ENCODE measurements at regions not wholly inside any gene's neighbourhood (a gene's known extent, or its start where the extent isn't known, plus 50 kb on each side); places are given as distances from the start of the nearest gene placed in this dataset.

- DNase-seq (no peak), ATAC-seq (ENCODE audit: low read depth in 2 of 2) (no peak)
- H3K4me3 Mint-ChIP-seq, result no peak overlapping the region
- no peak overlapping the region for H3K27ac Mint-ChIP-seq
- no peaks in the 10 kb centered on the region for H3K4me1 Mint-ChIP-seq
- H3K9me3 Mint-ChIP-seq, result no peaks in the 10 kb centered on the region
- no peaks in the 10 kb centered on the region for H3K36me3 Mint-ChIP-seq
- peaks cover 0 to 3% (median 0%) of the 10 kb centered on the region in 3 donors for H3K27me3 Mint-ChIP-seq
Observed at GRCh38 chr11:92875473-92875872, 94.0 kb upstream of the MTNR1B start.

GRCh38 chr11:92879086-92879485, 90.4 kb upstream of the MTNR1B start:
- Mint-ChIP-seq H3K27ac (no peak overlapping the region), H3K4me3 (peak overlapping the region in 1 of 8 donors; percentile 31), H3K4me1 (no peaks in the 10 kb centered on the region), H3K27me3 (peaks cover 0 to 3% (median 0%) of the 10 kb centered on the region in 3 donors), H3K9me3 (no peaks in the 10 kb centered on the region), H3K36me3 (no peaks in the 10 kb centered on the region)
- ATAC-seq (ENCODE audit: low read depth in 2 of 2), result no peak
- no peak for DNase-seq

- no peak for ATAC-seq (ENCODE audit: low read depth in 2 of 2)
- no peaks in the 10 kb centered on the region for H3K36me3 Mint-ChIP-seq
Observed at GRCh38 chr11:92880381-92880780, 89.1 kb upstream of the MTNR1B start.

GRCh38 chr11:92881940-92882450, 87.5 kb upstream of the MTNR1B start:
- H3K9me3 Mint-ChIP-seq, result no peaks in the 10 kb centered on the region
- no peak for DNase-seq
- no peaks in the 10 kb centered on the region for H3K4me1 Mint-ChIP-seq
- ATAC-seq (ENCODE audit: low read depth in 2 of 2), result no peak
- H3K36me3 Mint-ChIP-seq, result no peaks in the 10 kb centered on the region
- no peak overlapping the region for H3K27ac Mint-ChIP-seq
- peaks cover 0 to 3% (median 0%) of the 10 kb centered on the region in 3 donors for H3K27me3 Mint-ChIP-seq
- no peak overlapping the region for H3K4me3 Mint-ChIP-seq

More at GRCh38 chr11:92880381-92880780, 89.1 kb upstream of the MTNR1B start:
- H3K9me3 Mint-ChIP-seq, result no peaks in the 10 kb centered on the region
- peaks cover 0 to 3% (median 0%) of the 10 kb centered on the region in 3 donors for H3K27me3 Mint-ChIP-seq
- DNase-seq, result no peak
- H3K27ac Mint-ChIP-seq, result no peak overlapping the region
- H3K4me3 Mint-ChIP-seq, result no peak overlapping the region
- no peaks in the 10 kb centered on the region for H3K4me1 Mint-ChIP-seq

- no peaks in the 10 kb centered on the region for H3K36me3 Mint-ChIP-seq
- ATAC-seq (ENCODE audit: low read depth in 2 of 2) (no peak), DNase-seq (no peak)
- H3K4me3 Mint-ChIP-seq, result no peak overlapping the region
- no peak overlapping the region for H3K27ac Mint-ChIP-seq
- H3K4me1 Mint-ChIP-seq, result no peaks in the 10 kb centered on the region
- H3K27me3 Mint-ChIP-seq, result peaks cover 0 to 3% (median 0%) of the 10 kb centered on the region in 3 donors
- H3K9me3 Mint-ChIP-seq, result no peaks in the 10 kb centered on the region
Observed at GRCh38 chr11:92882828-92883611, 86.4 kb upstream of the MTNR1B start.

- Mint-ChIP-seq H3K27ac (no peak overlapping the region), H3K36me3 (no peaks in the 10 kb centered on the region), H3K4me3 (no peak overlapping the region), H3K27me3 (no peaks in the 10 kb centered on the region), H3K4me1 (no peaks in the 10 kb centered on the region), H3K9me3 (no peaks in the 10 kb centered on the region)
- DNase-seq, result no peak
- ATAC-seq (ENCODE audit: low read depth in 2 of 2), result no peak
Observed at GRCh38 chr11:92885600-92885999, 83.9 kb upstream of the MTNR1B start.

- Mint-ChIP-seq H3K36me3 (no peaks in the 10 kb centered on the region), H3K27me3 (no peaks in the 10 kb centered on the region), H3K4me1 (no peaks in the 10 kb centered on the region), H3K9me3 (no peaks in the 10 kb centered on the region), H3K4me3 (no peak overlapping the region), H3K27ac (no peak overlapping the region)
- ATAC-seq (ENCODE audit: low read depth in 2 of 2) (no peak), DNase-seq (no peak)
Observed at GRCh38 chr11:92886243-92886905, 83.1 kb upstream of the MTNR1B start.

- Mint-ChIP-seq H3K4me3 (no peak overlapping the region), H3K27me3 (no peaks in the 10 kb centered on the region), H3K36me3 (no peaks in the 10 kb centered on the region), H3K27ac (no peak overlapping the region), H3K4me1 (no peaks in the 10 kb centered on the region), H3K9me3 (no peaks in the 10 kb centered on the region)
- ATAC-seq (ENCODE audit: low read depth in 2 of 2) (no peak), DNase-seq (no peak)
Observed at GRCh38 chr11:92888696-92889095, 80.8 kb upstream of the MTNR1B start.

- Mint-ChIP-seq H3K36me3 (no peaks in the 10 kb centered on the region), H3K4me1 (no peaks in the 10 kb centered on the region), H3K4me3 (no peak overlapping the region), H3K27me3 (no peaks in the 10 kb centered on the region), H3K9me3 (no peaks in the 10 kb centered on the region), H3K27ac (no peak overlapping the region)
- DNase-seq (no peak), ATAC-seq (ENCODE audit: low read depth in 2 of 2) (no peak)
Observed at GRCh38 chr11:92890846-92891245, 78.6 kb upstream of the MTNR1B start.

GRCh38 chr11:92892802-92893684, 76.4 kb upstream of the MTNR1B start:
- no peaks in the 10 kb centered on the region for H3K36me3 Mint-ChIP-seq
- peaks cover 0 to 2% (median 0%) of the 10 kb centered on the region in 7 donors for H3K9me3 Mint-ChIP-seq
- H3K4me1 Mint-ChIP-seq, result no peaks in the 10 kb centered on the region
- DNase-seq, result no peak
- no peak overlapping the region for H3K27ac Mint-ChIP-seq
- H3K27me3 Mint-ChIP-seq, result peaks cover 0 to 5% (median 2%) of the 10 kb centered on the region in 3 donors
- H3K4me3 Mint-ChIP-seq, result no peak overlapping the region
- no peak for ATAC-seq (ENCODE audit: low read depth in 2 of 2)

GRCh38 chr11:92894197-92894596, 75.3 kb upstream of the MTNR1B start:
- H3K27ac Mint-ChIP-seq, result no peak overlapping the region
- peaks cover 0 to 2% (median 0%) of the 10 kb centered on the region in 7 donors for H3K9me3 Mint-ChIP-seq
- no peaks in the 10 kb centered on the region for H3K36me3 Mint-ChIP-seq
- DNase-seq, result no peak
- H3K4me1 Mint-ChIP-seq, result no peaks in the 10 kb centered on the region
- H3K4me3 Mint-ChIP-seq, result no peak overlapping the region
- no peak for ATAC-seq (ENCODE audit: low read depth in 2 of 2)
- H3K27me3 Mint-ChIP-seq, result peaks cover 0 to 5% (median 4%) of the 10 kb centered on the region in 3 donors

GRCh38 chr11:92897487-92897886, 72.0 kb upstream of the MTNR1B start:
- Mint-ChIP-seq H3K4me3 (no peak overlapping the region), H3K9me3 (peaks cover 0 to 2% (median 0%) of the 10 kb centered on the region in 7 donors), H3K27ac (no peak overlapping the region), H3K27me3 (peaks cover 0 to 5% (median 4%) of the 10 kb centered on the region in 3 donors), H3K36me3 (no peaks in the 10 kb centered on the region), H3K4me1 (no peaks in the 10 kb centered on the region)
- ATAC-seq (ENCODE audit: low read depth in 2 of 2) (no peak), DNase-seq (no peak)

- Mint-ChIP-seq H3K27me3 (peaks cover 0 to 5% (median 4%) of the 10 kb centered on the region in 3 donors), H3K4me3 (no peak overlapping the region), H3K9me3 (peaks cover 0 to 5% (median 0%) of the 10 kb centered on the region in 7 donors), H3K27ac (no peak overlapping the region), H3K36me3 (no peaks in the 10 kb centered on the region), H3K4me1 (no peaks in the 10 kb centered on the region)
- ATAC-seq (ENCODE audit: low read depth in 2 of 2), result no peak
- DNase-seq, result no peak
Observed at GRCh38 chr11:92902417-92902816, 67.0 kb upstream of the MTNR1B start.

Data from naive B cell (primary cell).